GM12878 (cell line): ENCODE measurements at regions not wholly inside any gene's neighbourhood (a gene's known extent, or its start where the extent isn't known, plus 50 kb on each side); places are given as distances from the start of the nearest gene placed in this dataset.

Source experiments
- ATAC-seq: fragments of 200-7000 bp; cut with Tn5 transposase; 3 replicates; pipeline ENCODE4 v1.9.1; 2020; ENCODE audit warnings: mild to moderate bottlenecking, moderate library complexity
- BruUV-seq: library from RNA; stranded (reverse); fragments of 400-500 nt; replicated peaks from 2 replicates; lab custom pipeline; 2021; lab: Mats Ljungman, UMichigan
- CTCF ChIA-PET: fragments of 300-600 bp; sonication (Branson Sonifier 250); formaldehyde crosslinking; extraction: SDS; loops from one replicate; lab custom pipeline; 2021; ENCODE audit warnings: inconsistent platforms; lab: Yijun Ruan, JAX
- POLR2A ChIA-PET: fragments of 350-600 bp; formaldehyde crosslinking; extraction: SDS; loops from one replicate; lab custom pipeline; 2021; ENCODE audit warnings: inconsistent platforms; lab: Charles Lee
- RAD21 ChIA-PET: fragments of 300-600 bp; sonication (Branson Sonifier 250); formaldehyde crosslinking; loops from one replicate; lab custom pipeline; 2023; ENCODE audit warnings: antibody characterized with exemption; ENCODE audit not compliant: unreplicated experiment; lab: Charles Lee
- SMC1A ChIA-PET: fragments of 300-600 bp; sonication (Branson Sonifier 250); formaldehyde crosslinking; loops from one replicate; lab custom pipeline; 2023; ENCODE audit not compliant: unreplicated experiment, uncharacterized antibody; lab: Charles Lee
- DNase-seq: peaks from one replicate; pipeline ENCODE4 v3.0.0-alpha.2; 2011; ENCODE audit warnings: low read depth, low spot score
- FAIRE-seq: peaks from 3 replicates; lab custom pipeline; 2011; peaks lifted over from hg19 to GRCh38; lab: Jason Lieb, UNC
- H2AFZ ChIP-seq: 2 replicates; pipeline ENCODE4 v1.6.0; 2011; ENCODE audit warnings: low read depth, low read length, control low read depth; ENCODE audit not compliant: control insufficient read depth
- H3K27ac ChIP-seq: 2 replicates; pipeline ENCODE4 v1.5.1; 2011; ENCODE audit warnings: control low read depth; ENCODE audit not compliant: control insufficient read depth, insufficient read depth
- H3K27me3 ChIP-seq, 2 experiments: replicated peaks in 1 of 2; 2 replicates each; pipeline versions ENCODE4 v1.6.0 to v1.6.1; 2011; ENCODE audit warnings: low read length in 1 of 2; ENCODE audit not compliant: control insufficient read depth in 2 of 2, insufficient read depth in 2 of 2
- H3K36me3 ChIP-seq, 2 experiments: 2 replicates each; pipeline ENCODE4 v1.5.1; 2011; ENCODE audit warnings: low read length in 1 of 2; ENCODE audit not compliant: control insufficient read depth in 2 of 2, insufficient read depth in 2 of 2
- H3K4me1 ChIP-seq: 2 replicates; pipeline ENCODE4 v1.6.1; 2011; ENCODE audit warnings: mild to moderate bottlenecking, low read length, moderate library complexity, mixed read lengths; ENCODE audit not compliant: control insufficient read depth, insufficient read depth
- H3K4me2 ChIP-seq: 2 replicates; pipeline ENCODE4 v1.6.0; 2011; ENCODE audit warnings: control low read depth; ENCODE audit not compliant: control insufficient read depth, insufficient read depth
- H3K4me3 ChIP-seq: fragments of 200-600 bp; sonication (generic); 2 replicates; pipeline ENCODE4 v1.5.1; 2016
- H3K79me2 ChIP-seq: 2 replicates; pipeline ENCODE4 v1.6.0; 2011; ENCODE audit warnings: low read length; ENCODE audit not compliant: control insufficient read depth, insufficient read depth
- H3K9ac ChIP-seq: 2 replicates; pipeline ENCODE4 v1.8.0; 2011; ENCODE audit warnings: low read length, control low read depth, mixed read lengths; ENCODE audit not compliant: control insufficient read depth, insufficient read depth
- H3K9me3 ChIP-seq: replicated peaks from 3 replicates; pipeline ENCODE4 v1.5.1; 2011; ENCODE audit warnings: mild to moderate bottlenecking, low read length; ENCODE audit not compliant: control insufficient read depth, insufficient read depth
- H4K20me1 ChIP-seq: 2 replicates; pipeline ENCODE4 v1.6.0; 2011; ENCODE audit not compliant: control insufficient read depth, insufficient read depth
- WGBS: methylation state at CpG from one replicate; pipeline ENCODE4 v1.1.6; 2016; ENCODE audit warnings: low lambda C conversion rate; ENCODE audit not compliant: insufficient replicate concordance, insufficient coverage; ENCODE audit errors: missing lambda C conversion rate; 5-methylcytosine and 5-hydroxymethylcytosine counted together
- in situ Hi-C: fragments of 300-500 bp; cut with MboI; formaldehyde crosslinking; loops from 9 replicates; pipeline ENCODE4 v1.14.3; 2018; ENCODE audit warnings: mixed read lengths
- intact Hi-C: fragments of 100-400 bp; cut with micrococcal nuclease; formaldehyde crosslinking; loops from one replicate; pipeline ENCODE4 v1.14.2; 2022; ENCODE audit not compliant: unreplicated experiment
- TF ChIP-seq, protein P1 (sequence below): fragments of 450-650 bp; IDR thresholded peaks from 2 replicates; pipeline ENCODE4 v1.6.1; 2017; ENCODE audit warnings: mild to moderate bottlenecking, moderate library complexity
- TF ChIP-seq, protein P2 (sequence below): IDR thresholded peaks from 2 replicates; pipeline ENCODE4 v1.6.1; 2011; ENCODE audit warnings: borderline replicate concordance, low read depth, mild to moderate bottlenecking, moderate library complexity, mixed read lengths, low read length; ENCODE audit not compliant: insufficient read depth; ENCODE audit errors: extremely low read length
- TF ChIP-seq, protein P3 (sequence below): fragments of 150-350 bp; IDR thresholded peaks from 2 replicates; pipeline ENCODE4 v1.6.1; 2014; ENCODE audit warnings: mild to moderate bottlenecking, low read depth, low read length
- TF ChIP-seq, protein P4 (sequence below): IDR thresholded peaks from 2 replicates; pipeline ENCODE4 v1.6.1; 2012; ENCODE audit warnings: low read length, inconsistent platforms

DNA sequence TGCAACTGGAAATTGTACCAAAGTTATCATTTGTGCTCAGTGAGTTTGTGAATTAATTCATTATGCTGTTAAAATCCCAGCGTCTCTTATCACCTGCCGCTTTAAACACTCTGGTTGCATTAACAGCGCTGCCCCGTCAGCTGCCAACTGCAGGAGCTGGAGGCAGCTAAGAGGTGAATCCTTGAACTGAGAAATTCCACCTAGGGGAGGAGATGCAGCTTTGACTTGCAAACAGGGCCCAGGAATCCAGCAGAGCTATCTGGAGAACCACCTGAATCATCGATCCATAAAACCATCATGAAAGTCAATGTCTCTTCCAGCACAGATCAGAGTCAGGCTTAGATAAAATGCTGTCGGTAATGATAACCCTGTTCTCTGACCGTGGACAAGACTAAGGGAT, 140.7 kb upstream of the PTBP2 start (continued):
- TF ChIP-seq, protein P1, sequence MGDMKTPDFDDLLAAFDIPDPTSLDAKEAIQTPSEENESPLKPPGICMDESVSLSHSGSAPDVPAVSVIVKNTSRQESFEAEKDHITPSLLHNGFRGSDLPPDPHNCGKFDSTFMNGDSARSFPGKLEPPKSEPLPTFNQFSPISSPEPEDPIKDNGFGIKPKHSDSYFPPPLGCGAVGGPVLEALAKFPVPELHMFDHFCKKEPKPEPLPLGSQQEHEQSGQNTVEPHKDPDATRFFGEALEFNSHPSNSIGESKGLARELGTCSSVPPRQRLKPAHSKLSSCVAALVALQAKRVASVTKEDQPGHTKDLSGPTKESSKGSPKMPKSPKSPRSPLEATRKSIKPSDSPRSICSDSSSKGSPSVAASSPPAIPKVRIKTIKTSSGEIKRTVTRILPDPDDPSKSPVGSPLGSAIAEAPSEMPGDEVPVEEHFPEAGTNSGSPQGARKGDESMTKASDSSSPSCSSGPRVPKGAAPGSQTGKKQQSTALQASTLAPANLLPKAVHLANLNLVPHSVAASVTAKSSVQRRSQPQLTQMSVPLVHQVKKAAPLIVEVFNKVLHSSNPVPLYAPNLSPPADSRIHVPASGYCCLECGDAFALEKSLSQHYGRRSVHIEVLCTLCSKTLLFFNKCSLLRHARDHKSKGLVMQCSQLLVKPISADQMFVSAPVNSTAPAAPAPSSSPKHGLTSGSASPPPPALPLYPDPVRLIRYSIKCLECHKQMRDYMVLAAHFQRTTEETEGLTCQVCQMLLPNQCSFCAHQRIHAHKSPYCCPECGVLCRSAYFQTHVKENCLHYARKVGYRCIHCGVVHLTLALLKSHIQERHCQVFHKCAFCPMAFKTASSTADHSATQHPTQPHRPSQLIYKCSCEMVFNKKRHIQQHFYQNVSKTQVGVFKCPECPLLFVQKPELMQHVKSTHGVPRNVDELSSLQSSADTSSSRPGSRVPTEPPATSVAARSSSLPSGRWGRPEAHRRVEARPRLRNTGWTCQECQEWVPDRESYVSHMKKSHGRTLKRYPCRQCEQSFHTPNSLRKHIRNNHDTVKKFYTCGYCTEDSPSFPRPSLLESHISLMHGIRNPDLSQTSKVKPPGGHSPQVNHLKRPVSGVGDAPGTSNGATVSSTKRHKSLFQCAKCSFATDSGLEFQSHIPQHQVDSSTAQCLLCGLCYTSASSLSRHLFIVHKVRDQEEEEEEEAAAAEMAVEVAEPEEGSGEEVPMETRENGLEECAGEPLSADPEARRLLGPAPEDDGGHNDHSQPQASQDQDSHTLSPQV, result no peak
- TF ChIP-seq, protein P2, sequence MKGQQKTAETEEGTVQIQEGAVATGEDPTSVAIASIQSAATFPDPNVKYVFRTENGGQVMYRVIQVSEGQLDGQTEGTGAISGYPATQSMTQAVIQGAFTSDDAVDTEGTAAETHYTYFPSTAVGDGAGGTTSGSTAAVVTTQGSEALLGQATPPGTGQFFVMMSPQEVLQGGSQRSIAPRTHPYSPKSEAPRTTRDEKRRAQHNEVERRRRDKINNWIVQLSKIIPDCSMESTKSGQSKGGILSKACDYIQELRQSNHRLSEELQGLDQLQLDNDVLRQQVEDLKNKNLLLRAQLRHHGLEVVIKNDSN, result no peak
- TF ChIP-seq, protein P3, sequence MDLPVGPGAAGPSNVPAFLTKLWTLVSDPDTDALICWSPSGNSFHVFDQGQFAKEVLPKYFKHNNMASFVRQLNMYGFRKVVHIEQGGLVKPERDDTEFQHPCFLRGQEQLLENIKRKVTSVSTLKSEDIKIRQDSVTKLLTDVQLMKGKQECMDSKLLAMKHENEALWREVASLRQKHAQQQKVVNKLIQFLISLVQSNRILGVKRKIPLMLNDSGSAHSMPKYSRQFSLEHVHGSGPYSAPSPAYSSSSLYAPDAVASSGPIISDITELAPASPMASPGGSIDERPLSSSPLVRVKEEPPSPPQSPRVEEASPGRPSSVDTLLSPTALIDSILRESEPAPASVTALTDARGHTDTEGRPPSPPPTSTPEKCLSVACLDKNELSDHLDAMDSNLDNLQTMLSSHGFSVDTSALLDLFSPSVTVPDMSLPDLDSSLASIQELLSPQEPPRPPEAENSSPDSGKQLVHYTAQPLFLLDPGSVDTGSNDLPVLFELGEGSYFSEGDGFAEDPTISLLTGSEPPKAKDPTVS, result no peak

DNA sequence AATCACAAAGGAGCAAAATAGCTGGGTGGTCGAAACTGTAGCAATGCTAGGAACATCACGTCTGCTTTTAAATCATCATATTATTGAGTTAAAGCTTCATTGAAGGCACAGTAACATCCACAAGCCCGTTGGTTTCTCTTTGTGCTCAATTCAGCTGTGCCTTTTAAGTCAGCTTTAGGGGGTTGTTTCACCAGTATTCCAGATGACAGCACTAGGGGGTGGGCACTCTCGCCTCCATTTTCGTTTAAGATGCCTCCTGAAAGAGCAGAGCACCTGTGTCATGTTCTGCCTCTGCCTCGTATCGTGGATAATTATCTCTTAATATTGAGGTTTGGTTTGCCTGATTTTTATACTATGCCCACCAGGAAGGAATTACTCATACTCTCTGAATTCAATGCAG, 139.8 kb upstream of the PTBP2 start:
- Histone ChIP-seq H3K36me3 (no peaks in the 10 kb centered on the region), H3K27me3 (no peaks in the 10 kb centered on the region), H2AFZ (no peak overlapping the region), H3K9me3 (no peaks in the 10 kb centered on the region), H3K4me1 (no peaks in the 10 kb centered on the region), H3K4me2 (no peak overlapping the region), H4K20me1 (no peaks in the 10 kb centered on the region), H3K79me2 (no peaks in the 10 kb centered on the region), H3K27ac (no peak overlapping the region), H3K4me3 (no peak overlapping the region), H3K9ac (no peak overlapping the region)
- intact Hi-C loops (no loop called here), in situ Hi-C loops (no loop called here)
- SMC1A ChIA-PET, result no interaction called here
- RAD21 ChIA-PET, result no interaction called here
- TF ChIP-seq, protein P4, sequence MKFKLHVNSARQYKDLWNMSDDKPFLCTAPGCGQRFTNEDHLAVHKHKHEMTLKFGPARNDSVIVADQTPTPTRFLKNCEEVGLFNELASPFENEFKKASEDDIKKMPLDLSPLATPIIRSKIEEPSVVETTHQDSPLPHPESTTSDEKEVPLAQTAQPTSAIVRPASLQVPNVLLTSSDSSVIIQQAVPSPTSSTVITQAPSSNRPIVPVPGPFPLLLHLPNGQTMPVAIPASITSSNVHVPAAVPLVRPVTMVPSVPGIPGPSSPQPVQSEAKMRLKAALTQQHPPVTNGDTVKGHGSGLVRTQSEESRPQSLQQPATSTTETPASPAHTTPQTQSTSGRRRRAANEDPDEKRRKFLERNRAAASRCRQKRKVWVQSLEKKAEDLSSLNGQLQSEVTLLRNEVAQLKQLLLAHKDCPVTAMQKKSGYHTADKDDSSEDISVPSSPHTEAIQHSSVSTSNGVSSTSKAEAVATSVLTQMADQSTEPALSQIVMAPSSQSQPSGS, result no peak
- 12% methylated on average over 7 of the region's 7 CpGs for WGBS
- POLR2A ChIA-PET, result interaction anchor here (0.6 kb wide), 1 partner anchor 14 kb away, joined by 4 read pairs; no protein-coding TSS in a partner anchor
- no peak for FAIRE-seq
- CTCF ChIA-PET, result interaction anchor here (0.9 kb wide), 1 partner anchor 16 kb away, joined by 3 read pairs; no protein-coding TSS in a partner anchor
- no peak for DNase-seq
- no TSS peak for BruUV-seq
- no peak for ATAC-seq
